Breast epithelium (tissue), 4 donors: ENCODE measurements at regions not wholly inside any gene's neighbourhood (a gene's known extent, or its start where the extent isn't known, plus 50 kb on each side); places are given as distances from the start of the nearest gene placed in this dataset.
"Not testable (repeated sequence)": the region's sequence is repeated elsewhere in the genome, so short reads cannot be mapped to it uniquely, and the experiment has no call there.

Source experiments
- DNase-seq, 2 donors: peaks; one replicate each; pipeline ENCODE4 v3.0.0-alpha.2; 2019; ENCODE audit warnings: low spot score in 2 of 2
- H3K27ac ChIP-seq, 2 donors: fragments of 200-600 bp; sonication (generic) in 1 of 2; one replicate each; pipeline ENCODE4 v1.5.1; 2016 to 2019; ENCODE audit warnings: mild to moderate bottlenecking in 1 of 2
- H3K27me3 ChIP-seq, 2 donors: fragments of 200-600 bp; sonication (generic) in 1 of 2; one replicate each; pipeline versions ENCODE4 v1.5.1 to v1.6.0; 2017 to 2019; ENCODE audit warnings: control low read depth in 1 of 2, mild to moderate bottlenecking in 1 of 2
- H3K36me3 ChIP-seq: fragments of 200-600 bp; one replicate; pipeline ENCODE4 v1.5.1; 2019
- H3K4me1 ChIP-seq, 2 donors: fragments of 200-600 bp; sonication (generic); one replicate each; pipeline ENCODE4 v1.5.1; 2016 to 2019; ENCODE audit warnings: control low read depth in 1 of 2
- H3K4me3 ChIP-seq, 3 donors: fragments of 200-600 bp; sonication (generic); 1 replicate in 2 of 3; 2 replicates in 1 of 3; pipeline ENCODE4 v1.5.1; 2016 to 2019; ENCODE audit warnings: mild to moderate bottlenecking in 3 of 3, moderate library complexity in 2 of 3
- H3K9me3 ChIP-seq, 2 donors: fragments of 200-600 bp; sonication (generic) in 1 of 2; one replicate each; pipeline ENCODE4 v1.5.1; 2016 to 2019; ENCODE audit warnings: control low read depth in 1 of 2
- CTCF ChIP-seq, 3 donors: fragments of 450-650 bp; IDR thresholded peaks; one replicate each; pipeline ENCODE4 v1.5.1; 2016 to 2017; ENCODE audit warnings: antibody characterized with exemption in 3 of 3, mild to moderate bottlenecking in 3 of 3, moderate library complexity in 3 of 3
- POLR2A ChIP-seq: fragments of 450-650 bp; IDR thresholded peaks from one replicate; pipeline ENCODE4 v1.6.1; 2016; ENCODE audit warnings: antibody characterized with exemption, mild to moderate bottlenecking, moderate library complexity
- POLR2AphosphoS5 ChIP-seq, 3 donors: sonication (generic); formaldehyde crosslinking; IDR thresholded peaks; one replicate each; pipeline ENCODE4 v1.6.1; 2017; ENCODE audit warnings: antibody characterized with exemption in 3 of 3
- intact Hi-C: fragments of 100-400 bp; cut with DNase I; formaldehyde crosslinking; loops from one replicate; pipeline ENCODE4 v1.15.1; 2023; ENCODE audit warnings: low total_unique reads

GRCh38 chr3:95227092-95227491, 1164.2 kb downstream of the NSUN3 start:
- Histone ChIP-seq H3K9me3 (peaks cover 0 to 4% of the 10 kb centered on the region in 2 donors), H3K4me3 (no peak overlapping the region), H3K36me3 (no peaks in the 10 kb centered on the region), H3K27ac (no peak overlapping the region), H3K27me3 (no peaks in the 10 kb centered on the region), H3K4me1 (no peaks in the 10 kb centered on the region)
- intact Hi-C loops, result loop anchor here (5.0 kb wide), 1 partner anchor 1350 kb away; no protein-coding TSS in a partner anchor
- TF ChIP-seq CTCF (IDR thresholded peaks at IDR 0.05) (no peak), POLR2A (no peak), POLR2AphosphoS5 (IDR thresholded peaks at IDR 0.05) (no peak)
- DNase-seq, result no peak

GRCh38 chr3:95228416-95228815, 1165.6 kb downstream of the NSUN3 start:
- no peak for DNase-seq
- H3K27me3 ChIP-seq, result no peaks in the 10 kb centered on the region
- H3K4me1 ChIP-seq, result no peaks in the 10 kb centered on the region
- no peak overlapping the region for H3K27ac ChIP-seq
- peaks cover 0 to 4% of the 10 kb centered on the region in 2 donors for H3K9me3 ChIP-seq
- H3K36me3 ChIP-seq, result no peaks in the 10 kb centered on the region
- TF ChIP-seq CTCF (IDR thresholded peaks at IDR 0.05) (no peak), POLR2AphosphoS5 (IDR thresholded peaks at IDR 0.05) (no peak), POLR2A (no peak)
- intact Hi-C loops, result loop anchor here (5.0 kb wide), 1 partner anchor 1349 kb away; no protein-coding TSS in a partner anchor
- H3K4me3 ChIP-seq, result no peak overlapping the region

- Histone ChIP-seq H3K27me3 (no peaks in the 10 kb centered on the region), H3K4me3 (no peak overlapping the region), H3K9me3 (no peaks in the 10 kb centered on the region), H3K27ac (no peak overlapping the region), H3K36me3 (no peaks in the 10 kb centered on the region), H3K4me1 (no peaks in the 10 kb centered on the region)
- TF ChIP-seq POLR2AphosphoS5 (IDR thresholded peaks at IDR 0.05) (no peak), POLR2A (no peak), CTCF (IDR thresholded peaks at IDR 0.05) (no peak)
- intact Hi-C loops, result no loop called here
- DNase-seq, result no peak
Measured at GRCh38 chr3:95235916-95236315, 1173.1 kb downstream of the NSUN3 start.

- H3K27me3 ChIP-seq, result no peaks in the 10 kb centered on the region
- TF ChIP-seq CTCF (IDR thresholded peaks at IDR 0.05), result no peak
- no peak for TF ChIP-seq POLR2AphosphoS5 (IDR thresholded peaks at IDR 0.05)
- no peak for TF ChIP-seq POLR2A
- H3K4me3 ChIP-seq, result no peak overlapping the region
- DNase-seq, result no peak
- H3K27ac ChIP-seq, result no peak overlapping the region
- H3K4me1 ChIP-seq, result no peaks in the 10 kb centered on the region
- intact Hi-C loops, result no loop called here
- no peaks in the 10 kb centered on the region for H3K9me3 ChIP-seq
- H3K36me3 ChIP-seq, result no peaks in the 10 kb centered on the region
Measured at GRCh38 chr3:95237783-95238182, 1174.9 kb downstream of the NSUN3 start.

- Histone ChIP-seq H3K4me1 (no peaks in the 10 kb centered on the region), H3K27ac (no peak overlapping the region), H3K4me3 (no peak overlapping the region), H3K36me3 (no peaks in the 10 kb centered on the region), H3K9me3 (no peaks in the 10 kb centered on the region), H3K27me3 (no peaks in the 10 kb centered on the region)
- TF ChIP-seq CTCF (IDR thresholded peaks at IDR 0.05) (no peak), POLR2A (no peak), POLR2AphosphoS5 (IDR thresholded peaks at IDR 0.05) (no peak)
- intact Hi-C loops, result no loop called here
- DNase-seq, result no peak
Measured at GRCh38 chr3:95240395-95240794, 1177.5 kb downstream of the NSUN3 start.

GRCh38 chr3:95241256-95241655, 1178.4 kb downstream of the NSUN3 start:
- DNase-seq, intact Hi-C loops, H3K4me3 ChIP-seq, H3K36me3 ChIP-seq, H3K27ac ChIP-seq, H3K4me1 ChIP-seq, H3K27me3 ChIP-seq, H3K9me3 ChIP-seq: not testable (repeated sequence)
